ENCODE measurements at regions not wholly inside any gene's neighbourhood (a gene's known extent, or its start where the extent isn't known, plus 50 kb on each side); places are given as distances from the start of the nearest gene placed in this dataset.

DNA sequence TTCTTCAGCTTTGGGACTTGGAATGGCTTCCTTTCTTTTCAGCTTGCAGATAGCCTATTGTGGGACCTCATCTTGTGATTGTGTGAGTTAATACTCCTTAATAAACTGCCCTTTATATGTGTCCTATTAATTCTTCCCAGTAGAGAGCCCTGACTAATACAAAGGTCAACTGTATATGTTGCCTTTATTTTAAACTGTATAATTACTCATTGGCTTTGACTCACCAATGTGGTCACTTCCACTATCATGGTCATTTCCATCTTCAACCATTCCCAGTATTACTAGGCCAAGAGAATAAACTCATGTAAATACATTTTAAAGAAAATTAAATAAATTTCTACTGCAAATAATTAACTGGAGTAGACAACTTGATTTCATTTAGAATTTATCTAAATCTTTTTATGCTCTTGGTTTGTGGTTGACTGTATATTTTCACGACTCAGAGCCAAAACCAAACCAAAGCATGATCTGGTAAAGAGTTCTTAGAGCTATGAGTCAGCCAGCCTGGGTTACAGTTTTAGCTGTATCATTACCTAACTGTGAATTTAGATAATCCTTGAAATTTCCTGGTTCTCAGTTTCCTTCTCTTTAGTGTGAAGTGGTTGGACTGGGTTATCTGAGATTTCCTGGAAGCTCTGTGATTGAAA, 188.4 kb downstream of the PPP1R3A start:
- Mint-ChIP-seq H3K9me3 (peaks cover 5% of the 10 kb centered on the region), H3K4me3 (no peak overlapping the region)
- no peak for DNase-seq (ENCODE audit: low spot score in 2 of 2)

DNA sequence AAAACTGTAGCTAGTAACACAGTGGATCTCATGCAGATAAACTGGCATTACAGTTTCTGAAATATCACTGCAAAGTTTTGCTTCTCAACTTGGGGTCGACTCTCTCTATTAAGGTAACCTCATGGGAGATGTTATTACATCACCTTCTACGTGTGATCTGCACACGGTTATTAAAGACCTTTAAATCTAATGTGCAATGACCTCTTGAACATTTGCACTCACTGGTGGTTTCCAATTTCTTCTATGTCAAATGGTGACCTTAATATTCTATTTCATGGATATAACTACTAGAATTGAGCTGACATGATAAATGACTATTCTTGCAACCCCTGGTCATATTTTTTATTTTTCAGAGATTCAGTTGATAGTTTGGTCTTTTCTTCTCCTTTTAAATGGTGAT, 191.3 kb downstream of the PPP1R3A start:
- Mint-ChIP-seq H3K9me3 (peaks cover 5% of the 10 kb centered on the region), H3K4me1 (no peaks in the 10 kb centered on the region), H3K36me3 (ENCODE audit: insufficient read depth) (no peaks in the 10 kb centered on the region), H3K27me3 (no peaks in the 10 kb centered on the region), H3K27ac (ENCODE audit: low read depth) (no peak overlapping the region), H3K4me3 (no peak overlapping the region)
- DNase-seq (ENCODE audit: low spot score in 2 of 2) (no peak), ATAC-seq (replicated peaks; ENCODE audit: extremely low read depth, poor library complexity, severe bottlenecking) (no peak)

More for the DNA sequence above, 188.4 kb downstream of the PPP1R3A start:
- H3K36me3 Mint-ChIP-seq (ENCODE audit: insufficient read depth) = no peaks in the 10 kb centered on the region
- ATAC-seq (replicated peaks; ENCODE audit: extremely low read depth, poor library complexity, severe bottlenecking) = no peak
- no peaks in the 10 kb centered on the region for H3K4me1 Mint-ChIP-seq
- H3K27ac Mint-ChIP-seq (ENCODE audit: low read depth) = no peak overlapping the region
- no peaks in the 10 kb centered on the region for H3K27me3 Mint-ChIP-seq

DNA sequence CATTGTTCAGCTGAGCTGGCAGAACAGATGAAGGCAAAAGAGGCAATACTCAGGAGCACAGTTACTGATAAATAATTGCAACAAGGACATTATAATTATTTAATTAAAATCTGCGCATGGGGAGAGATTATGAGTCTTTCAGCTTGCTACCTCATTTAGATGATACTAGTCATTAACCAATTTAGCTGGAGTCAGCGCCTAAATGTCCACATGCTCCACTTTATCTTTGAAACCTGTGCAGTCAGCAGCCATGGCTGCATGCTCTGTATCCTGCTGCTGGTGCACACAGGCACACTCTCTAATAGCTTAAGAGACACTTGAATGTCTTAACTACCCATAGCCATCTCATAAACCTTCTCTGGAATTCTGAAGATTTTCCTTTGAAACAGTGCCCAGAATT, 196.8 kb downstream of the PPP1R3A start:
- no peaks in the 10 kb centered on the region for H3K4me1 Mint-ChIP-seq
- H3K36me3 Mint-ChIP-seq (ENCODE audit: insufficient read depth) = no peaks in the 10 kb centered on the region
- no peaks in the 10 kb centered on the region for H3K27me3 Mint-ChIP-seq
- no peak for ATAC-seq (replicated peaks; ENCODE audit: extremely low read depth, poor library complexity, severe bottlenecking)
- no peak for DNase-seq (ENCODE audit: low spot score in 2 of 2)
- peaks cover 5% of the 10 kb centered on the region for H3K9me3 Mint-ChIP-seq
- no peak overlapping the region for H3K4me3 Mint-ChIP-seq
- no peak overlapping the region for H3K27ac Mint-ChIP-seq (ENCODE audit: low read depth)

DNA sequence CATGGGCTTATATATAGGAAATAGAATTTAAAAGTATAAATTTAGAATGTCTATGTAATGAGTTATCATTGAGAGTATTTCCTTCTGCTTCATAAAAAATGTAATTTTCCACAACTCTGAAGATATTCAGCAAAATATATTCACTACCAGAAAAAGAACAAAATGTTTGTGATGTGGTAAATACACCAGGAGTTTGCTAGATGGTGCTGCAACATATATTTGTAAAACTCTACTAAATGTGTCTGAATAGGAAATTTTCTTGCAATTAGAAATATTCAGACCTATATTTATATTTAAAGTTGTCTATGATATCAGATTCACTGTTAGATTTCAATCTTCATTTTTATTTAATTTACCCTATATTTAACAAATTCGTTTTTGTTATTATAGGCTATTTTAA, 201.1 kb downstream of the PPP1R3A start:
- DNase-seq (ENCODE audit: low spot score in 2 of 2) (no peak), ATAC-seq (replicated peaks; ENCODE audit: extremely low read depth, poor library complexity, severe bottlenecking) (no peak)
- no peak overlapping the region for H3K27ac Mint-ChIP-seq (ENCODE audit: low read depth)
- no peaks in the 10 kb centered on the region for H3K27me3 Mint-ChIP-seq
- H3K4me1 Mint-ChIP-seq = no peaks in the 10 kb centered on the region
- H3K4me3 Mint-ChIP-seq = no peak overlapping the region
- H3K9me3 Mint-ChIP-seq = no peaks in the 10 kb centered on the region
- no peaks in the 10 kb centered on the region for H3K36me3 Mint-ChIP-seq (ENCODE audit: insufficient read depth)

DNA sequence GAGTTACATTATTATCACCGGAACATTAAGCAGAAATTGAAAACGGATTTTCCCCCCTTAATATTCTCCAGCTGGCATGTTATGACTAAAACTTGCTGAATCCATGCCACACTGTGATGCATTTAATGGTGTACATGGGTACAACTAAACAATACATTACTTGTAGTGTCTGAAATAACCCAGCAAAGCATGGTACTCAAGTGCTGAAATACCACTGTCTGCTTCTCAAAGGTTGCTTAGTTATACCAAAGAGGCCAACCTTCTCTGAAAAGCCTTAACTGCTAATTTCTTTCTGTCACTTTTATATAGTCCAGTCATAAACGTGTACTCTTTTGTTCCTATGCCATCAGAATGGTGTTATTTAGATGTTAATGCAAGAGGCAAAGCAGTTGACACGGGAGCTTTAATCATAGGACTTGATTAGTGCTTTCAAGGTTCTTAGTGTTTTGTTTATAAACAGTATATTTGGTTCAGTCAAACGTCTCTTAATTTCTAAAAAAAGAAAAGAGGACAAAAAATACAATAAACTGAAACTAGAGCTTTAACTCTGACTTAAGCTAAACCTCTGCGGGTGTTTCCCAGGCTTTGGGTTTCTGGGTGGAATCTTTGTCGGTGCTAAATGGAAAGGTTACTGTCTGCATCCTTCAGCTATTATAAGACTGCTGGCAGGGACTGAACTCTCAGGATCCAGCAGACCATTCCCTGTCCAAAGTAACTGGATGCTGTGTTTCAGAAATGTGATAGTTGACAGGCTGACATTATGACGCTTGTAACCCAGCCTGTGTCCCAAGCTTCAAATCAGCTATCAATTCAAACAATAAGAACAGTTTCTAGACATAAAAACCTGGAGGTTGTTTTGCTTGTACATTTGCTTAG, 202.6 kb downstream of the PPP1R3A start:
- no peak for ATAC-seq (replicated peaks; ENCODE audit: extremely low read depth, poor library complexity, severe bottlenecking)
- H3K4me3 Mint-ChIP-seq = no peak overlapping the region
- no peak overlapping the region for H3K27ac Mint-ChIP-seq (ENCODE audit: low read depth)
- H3K27me3 Mint-ChIP-seq = no peaks in the 10 kb centered on the region
- no peaks in the 10 kb centered on the region for H3K36me3 Mint-ChIP-seq (ENCODE audit: insufficient read depth)
- H3K4me1 Mint-ChIP-seq = no peaks in the 10 kb centered on the region
- DNase-seq (ENCODE audit: low spot score in 2 of 2) = no peak
- no peaks in the 10 kb centered on the region for H3K9me3 Mint-ChIP-seq

DNA sequence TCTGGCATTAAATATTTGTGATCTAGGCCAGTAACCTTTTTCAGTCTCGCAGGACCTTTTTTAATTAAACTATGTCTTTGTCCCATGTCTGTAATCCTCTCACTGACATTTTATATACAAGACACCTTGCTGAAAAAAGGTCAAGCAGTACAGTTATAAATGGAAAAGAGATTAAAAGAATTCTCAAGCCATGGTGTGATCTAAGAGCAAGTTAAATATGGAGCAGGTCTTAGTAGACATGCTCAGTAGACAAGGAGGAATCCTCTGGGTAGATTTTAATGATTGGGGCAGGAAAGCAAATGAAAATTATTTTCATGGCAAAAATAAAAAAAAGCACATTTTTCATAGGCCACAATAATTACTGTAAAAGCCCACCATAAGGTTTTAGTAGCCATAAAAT, 203.5 kb downstream of the PPP1R3A start:
- no peaks in the 10 kb centered on the region for H3K9me3 Mint-ChIP-seq
- ATAC-seq (replicated peaks; ENCODE audit: extremely low read depth, poor library complexity, severe bottlenecking) (no peak), DNase-seq (ENCODE audit: low spot score in 2 of 2) (no peak)
- no peaks in the 10 kb centered on the region for H3K27me3 Mint-ChIP-seq
- H3K4me1 Mint-ChIP-seq = no peaks in the 10 kb centered on the region
- no peaks in the 10 kb centered on the region for H3K36me3 Mint-ChIP-seq (ENCODE audit: insufficient read depth)
- H3K27ac Mint-ChIP-seq (ENCODE audit: low read depth) = no peak overlapping the region
- no peak overlapping the region for H3K4me3 Mint-ChIP-seq

DNA sequence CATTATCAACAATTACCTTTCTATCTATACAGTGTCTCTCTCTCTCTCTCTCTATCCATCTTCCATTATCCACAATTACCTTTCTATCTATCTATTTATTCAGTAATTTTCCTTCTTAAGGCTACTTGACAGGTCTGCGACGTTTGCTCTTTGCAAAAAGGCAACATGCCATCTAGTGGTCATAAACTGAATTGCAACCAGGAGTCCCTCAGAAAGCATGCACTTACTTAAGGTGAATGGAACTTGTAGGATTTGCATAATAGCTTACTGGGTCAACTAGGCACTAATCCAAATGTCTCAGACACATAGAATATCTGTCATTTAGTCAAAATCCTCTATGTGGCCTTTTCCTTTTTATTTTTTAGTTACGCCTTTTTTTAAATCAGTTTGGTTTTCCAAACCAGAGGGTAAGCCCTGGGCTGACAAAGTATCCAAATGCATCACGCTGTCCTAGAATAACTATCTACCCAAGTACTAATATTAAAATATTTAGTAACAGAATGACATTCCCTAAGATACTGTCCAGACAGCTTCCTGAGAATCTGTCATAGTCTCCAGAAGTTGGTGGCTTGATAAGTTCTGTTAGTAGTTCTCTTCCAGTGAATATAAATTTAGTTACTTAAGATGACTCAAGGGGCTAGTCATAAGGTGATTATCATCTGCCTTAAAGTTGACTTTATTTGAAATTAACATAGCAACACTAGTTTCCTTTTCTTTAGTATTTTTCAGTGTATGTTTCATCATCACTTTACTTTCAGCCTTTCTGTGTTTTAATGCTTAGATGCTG, 208.3 kb downstream of the PPP1R3A start:
- Mint-ChIP-seq H3K4me3 (no peak overlapping the region), H3K27me3 (no peaks in the 10 kb centered on the region), H3K27ac (ENCODE audit: low read depth) (no peak overlapping the region), H3K9me3 (no peaks in the 10 kb centered on the region), H3K4me1 (no peaks in the 10 kb centered on the region), H3K36me3 (ENCODE audit: insufficient read depth) (no peaks in the 10 kb centered on the region)
- DNase-seq (ENCODE audit: low spot score in 2 of 2) (no peak), ATAC-seq (replicated peaks; ENCODE audit: extremely low read depth, poor library complexity, severe bottlenecking) (peak; percentile 43)

DNA sequence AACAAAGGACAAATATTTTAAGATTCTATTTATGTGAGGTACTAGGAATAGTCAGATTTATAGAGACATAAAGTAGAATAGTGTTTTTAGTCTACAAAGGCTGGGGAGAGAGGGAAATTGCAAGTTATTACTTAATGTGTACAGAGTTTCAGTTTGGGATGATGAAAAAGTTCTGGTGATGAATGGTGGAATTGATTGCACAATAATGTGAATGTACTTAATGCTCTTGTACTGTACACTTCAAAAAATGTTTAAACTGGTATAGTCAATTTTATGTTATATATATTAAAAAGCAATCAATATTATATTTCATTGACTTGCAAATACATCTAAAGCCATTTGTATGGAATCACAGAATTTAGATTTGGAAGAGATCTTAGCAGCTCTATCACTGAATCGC, 213.4 kb downstream of the PPP1R3A start:
- no peaks in the 10 kb centered on the region for H3K9me3 Mint-ChIP-seq
- H3K27ac Mint-ChIP-seq (ENCODE audit: low read depth) = no peak overlapping the region
- H3K36me3 Mint-ChIP-seq (ENCODE audit: insufficient read depth) = no peaks in the 10 kb centered on the region
- no peak overlapping the region for H3K4me3 Mint-ChIP-seq
- H3K27me3 Mint-ChIP-seq = no peaks in the 10 kb centered on the region
- DNase-seq (ENCODE audit: low spot score in 2 of 2) (no peak), ATAC-seq (replicated peaks; ENCODE audit: extremely low read depth, poor library complexity, severe bottlenecking) (no peak)
- no peaks in the 10 kb centered on the region for H3K4me1 Mint-ChIP-seq

DNA sequence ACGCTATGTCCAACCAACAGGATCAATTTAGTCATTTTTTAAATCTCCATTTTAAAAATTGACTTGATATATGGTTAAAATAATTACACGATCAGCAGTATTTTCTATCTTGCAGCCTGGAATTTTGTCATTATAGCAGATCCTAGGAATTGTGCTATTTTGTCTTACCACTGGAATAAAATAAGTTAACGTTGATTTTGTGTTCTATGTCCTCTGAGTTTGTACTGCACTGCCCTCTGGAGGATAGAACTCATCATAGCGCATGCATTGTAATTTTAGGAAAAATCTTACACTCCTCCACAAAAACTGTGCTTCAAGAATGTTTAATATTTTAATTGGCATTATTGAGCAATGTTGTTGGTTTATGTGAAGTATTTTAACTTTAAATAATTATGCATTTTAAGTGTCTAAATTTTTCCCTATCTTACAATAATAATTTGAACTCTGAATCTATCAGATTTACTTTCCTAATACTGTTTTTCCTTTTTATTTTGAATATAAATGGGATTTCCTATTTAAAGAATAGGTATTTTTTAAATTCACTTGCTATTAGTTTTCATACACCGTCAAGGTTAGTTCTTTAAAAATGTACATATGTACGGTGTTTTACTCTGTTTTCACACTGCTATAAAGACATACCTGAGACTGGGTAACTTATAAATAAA, 220.1 kb downstream of the PPP1R3A start:
- no peaks in the 10 kb centered on the region for H3K27me3 Mint-ChIP-seq
- H3K4me1 Mint-ChIP-seq = no peaks in the 10 kb centered on the region
- no peaks in the 10 kb centered on the region for H3K36me3 Mint-ChIP-seq (ENCODE audit: insufficient read depth)
- DNase-seq (ENCODE audit: low spot score in 2 of 2) = no peak
- no peak for ATAC-seq (replicated peaks; ENCODE audit: extremely low read depth, poor library complexity, severe bottlenecking)
- no peaks in the 10 kb centered on the region for H3K9me3 Mint-ChIP-seq
- no peak overlapping the region for H3K27ac Mint-ChIP-seq (ENCODE audit: low read depth)
- H3K4me3 Mint-ChIP-seq = no peak overlapping the region

DNA sequence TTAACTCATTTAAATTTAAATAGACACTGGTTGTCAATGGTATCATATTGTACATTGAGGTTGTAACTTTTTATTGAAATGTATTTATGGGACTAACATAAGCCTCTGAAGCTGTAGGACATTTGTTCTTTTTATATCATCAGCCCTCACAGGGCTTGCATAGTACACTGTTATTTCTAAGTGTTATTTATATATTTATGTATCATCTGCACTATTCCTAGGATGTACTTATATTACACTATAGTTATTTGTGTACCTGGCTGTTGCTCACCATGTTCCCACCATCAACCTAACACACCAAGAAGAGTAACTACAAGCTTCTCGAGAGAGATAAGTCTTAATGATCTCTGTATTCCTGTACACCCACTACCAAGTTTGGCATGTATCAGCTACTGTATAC, 224.7 kb downstream of the PPP1R3A start:
- Mint-ChIP-seq H3K27me3 (no peaks in the 10 kb centered on the region), H3K4me3 (no peak overlapping the region), H3K9me3 (no peaks in the 10 kb centered on the region), H3K36me3 (ENCODE audit: insufficient read depth) (no peaks in the 10 kb centered on the region), H3K27ac (ENCODE audit: low read depth) (no peak overlapping the region), H3K4me1 (no peaks in the 10 kb centered on the region)
- DNase-seq (ENCODE audit: low spot score in 2 of 2) (no peak), ATAC-seq (replicated peaks; ENCODE audit: extremely low read depth, poor library complexity, severe bottlenecking) (no peak)

DNA sequence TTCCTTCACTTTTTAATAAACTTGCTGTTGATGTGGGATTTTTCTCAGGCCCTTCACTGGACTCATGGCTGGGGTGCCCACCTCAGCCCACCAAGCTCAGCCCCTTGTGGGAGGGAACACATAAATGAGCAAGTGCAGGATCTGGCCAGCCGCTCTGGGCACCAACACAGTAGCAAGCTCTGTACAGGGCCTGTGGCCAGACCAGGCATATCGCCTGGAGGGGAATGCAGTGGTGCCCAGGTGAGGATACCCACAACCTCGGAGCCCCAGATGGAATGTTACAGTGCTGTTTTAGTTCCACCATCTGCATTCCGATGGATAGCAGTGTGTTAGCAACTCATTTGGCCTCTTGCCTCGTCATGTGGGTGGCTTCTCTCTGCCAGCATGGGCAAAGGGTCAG, 234.6 kb downstream of the PPP1R3A start:
- H3K4me3 Mint-ChIP-seq = no peak overlapping the region
- no peak overlapping the region for H3K27ac Mint-ChIP-seq (ENCODE audit: low read depth)
- peaks cover 11% of the 10 kb centered on the region for H3K9me3 Mint-ChIP-seq
- no peak for DNase-seq (ENCODE audit: low spot score in 2 of 2)
- no peaks in the 10 kb centered on the region for H3K27me3 Mint-ChIP-seq
- H3K36me3 Mint-ChIP-seq (ENCODE audit: insufficient read depth) = no peaks in the 10 kb centered on the region
- no peaks in the 10 kb centered on the region for H3K4me1 Mint-ChIP-seq
- ATAC-seq (replicated peaks; ENCODE audit: extremely low read depth, poor library complexity, severe bottlenecking) = no peak

DNA sequence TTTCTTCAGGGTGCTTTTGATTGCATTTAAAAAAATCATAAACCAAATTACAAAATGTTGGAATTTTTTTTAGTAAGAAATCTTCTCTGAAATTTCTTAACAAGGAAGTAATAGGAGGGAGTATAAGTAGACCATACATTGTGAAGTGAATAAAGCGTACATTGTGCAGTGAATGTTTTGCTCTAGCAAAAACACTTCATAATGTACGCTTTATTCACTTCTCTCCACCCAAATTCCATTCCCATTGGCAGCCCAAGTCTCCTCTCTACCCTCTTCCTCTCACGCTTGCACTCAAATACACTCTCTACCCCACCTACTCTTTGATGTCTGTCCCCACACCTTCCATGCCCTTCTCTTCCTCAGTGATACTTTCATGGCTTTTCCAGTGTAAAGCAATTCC, 241.0 kb downstream of the PPP1R3A start:
- Mint-ChIP-seq H3K4me3 (no peak overlapping the region), H3K27ac (ENCODE audit: low read depth) (no peak overlapping the region), H3K27me3 (no peaks in the 10 kb centered on the region), H3K4me1 (no peaks in the 10 kb centered on the region), H3K9me3 (peaks cover 9% of the 10 kb centered on the region), H3K36me3 (ENCODE audit: insufficient read depth) (no peaks in the 10 kb centered on the region)
- no peak for ATAC-seq (replicated peaks; ENCODE audit: extremely low read depth, poor library complexity, severe bottlenecking)
- no peak for DNase-seq (ENCODE audit: low spot score in 2 of 2)

Measured in central memory CD8-positive, alpha-beta T cell (primary cell).